ENCODE measurements at regions not wholly inside any gene's neighbourhood (a gene's known extent, or its start where the extent isn't known, plus 50 kb on each side); places are given as distances from the start of the nearest gene placed in this dataset.

GRCh38 chr5:56290378-56291078, 57.4 kb upstream of the ANKRD55 start:
- DNase-seq (ENCODE audit: low read depth) = no peak
- H3K4me3 ChIP-seq (ENCODE audit: low read length) = no peak overlapping the region
- TF ChIP-seq CTCF (IDR thresholded peaks at IDR 0.05; ENCODE audit: insufficient read depth, low read depth, low read length, missing control alignments) = no peak

GRCh38 chr5:56289602-56289987, 56.5 kb upstream of the ANKRD55 start:
- H3K4me3 ChIP-seq (ENCODE audit: low read length) = no peak overlapping the region
- no peak for TF ChIP-seq CTCF (IDR thresholded peaks at IDR 0.05; ENCODE audit: insufficient read depth, low read depth, low read length, missing control alignments)
- no peak for DNase-seq (ENCODE audit: low read depth)

GRCh38 chr5:56288873-56289601, 55.9 kb upstream of the ANKRD55 start:
- H3K4me3 ChIP-seq (ENCODE audit: low read length) = no peak overlapping the region
- no peak for DNase-seq (ENCODE audit: low read depth)
- TF ChIP-seq CTCF (IDR thresholded peaks at IDR 0.05; ENCODE audit: insufficient read depth, low read depth, low read length, missing control alignments) = no peak

DNA sequence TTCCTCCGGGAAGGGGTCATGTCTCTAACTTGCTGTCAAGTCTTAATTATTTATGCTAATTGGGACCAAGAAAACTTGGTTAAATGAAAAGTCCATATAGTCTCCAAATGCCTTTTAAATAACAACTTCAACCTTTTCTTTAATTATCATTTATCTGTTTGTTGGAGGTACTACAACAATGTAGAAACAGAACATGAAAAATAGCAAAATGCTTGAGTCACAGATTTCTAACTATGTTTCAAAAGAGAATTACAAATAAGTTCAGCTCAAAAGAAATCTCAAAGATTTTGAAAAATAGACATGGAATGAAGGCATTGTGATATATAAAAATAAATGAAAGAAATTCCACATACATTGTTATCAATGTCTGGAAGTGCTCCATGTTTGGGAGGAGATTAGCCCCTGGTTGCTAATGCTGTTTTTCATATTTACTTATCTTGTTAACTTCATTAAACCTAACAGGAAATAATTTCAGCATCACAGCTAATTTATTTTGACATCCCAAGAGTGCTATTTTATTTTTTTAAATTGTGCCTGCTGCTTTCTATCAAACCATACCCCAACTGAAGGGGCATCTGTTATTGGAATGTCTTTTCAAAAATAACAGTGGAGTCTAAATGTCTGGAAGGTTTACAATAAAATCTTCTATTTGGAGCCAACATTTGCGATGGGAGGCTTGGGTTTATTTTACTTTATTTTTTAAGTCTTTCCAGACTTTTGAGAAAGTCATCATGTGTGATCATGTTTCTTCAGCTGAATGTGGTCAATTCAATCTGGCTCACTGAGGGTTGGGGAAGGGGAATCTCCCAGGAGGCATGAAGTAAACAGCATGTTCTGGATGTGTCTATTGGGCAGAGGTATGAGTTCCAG, 53.1 kb upstream of the ANKRD55 start:
- H3K4me3 ChIP-seq (ENCODE audit: low read length) = no peak overlapping the region
- TF ChIP-seq CTCF (IDR thresholded peaks at IDR 0.05; ENCODE audit: insufficient read depth, low read depth, low read length, missing control alignments) = no peak

GRCh38 chr5:56282951-56283350, 49.8 kb upstream of the ANKRD55 start:
- TF ChIP-seq CTCF (IDR thresholded peaks at IDR 0.05; ENCODE audit: insufficient read depth, low read depth, low read length, missing control alignments) = no peak
- no peak for DNase-seq (ENCODE audit: low read depth)
- no peak overlapping the region for H3K4me3 ChIP-seq (ENCODE audit: low read length)

More for the DNA sequence above, 53.1 kb upstream of the ANKRD55 start:
- DNase-seq (ENCODE audit: low read depth) = no peak

Data from epithelial cell of esophagus (primary cell).